ENCODE measurements at regions not wholly inside any gene's neighbourhood (a gene's known extent, or its start where the extent isn't known, plus 50 kb on each side); places are given as distances from the start of the nearest gene placed in this dataset.
"Not testable (repeated sequence)": the region's sequence is repeated elsewhere in the genome, so short reads cannot be mapped to it uniquely, and the experiment has no call there.

DNA sequence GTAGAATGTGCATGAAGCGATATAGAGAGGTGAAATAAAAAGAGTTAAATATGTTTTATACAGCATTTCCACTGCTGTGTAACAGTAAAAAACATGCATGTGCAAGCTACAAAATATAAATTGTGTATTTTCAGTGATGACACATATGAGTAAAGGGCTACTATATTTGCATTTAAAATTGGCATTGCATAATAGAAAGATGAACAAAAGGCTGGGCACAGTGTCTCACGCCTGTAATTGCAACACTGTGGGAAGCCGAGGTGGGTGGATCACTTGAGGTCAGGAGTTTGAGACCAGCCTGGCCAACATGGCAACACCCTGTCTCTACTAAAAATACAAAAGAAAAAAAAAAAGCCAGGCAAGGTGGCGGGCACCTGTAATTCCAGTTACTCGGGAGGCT is 79.8 kb upstream of the CCDC71L start:
- CTCF ChIA-PET = interaction anchor here (0.9 kb wide), 1 partner anchor 80 kb away, joined by 3 read pairs; the partner anchor contains the start of gene CCDC71L
- POLR2A ChIA-PET = no interaction called here

GRCh38 chr7:106744563-106745091 is 83.7 kb upstream of the CCDC71L start:
- ChIA-PET CTCF (interaction anchor here (1.2 kb wide), 1 partner anchor 26 kb away, joined by 3 read pairs; no protein-coding TSS in a partner anchor), POLR2A (interaction anchor here (1.2 kb wide), 1 partner anchor 84 kb away, joined by 3 read pairs; the partner anchor contains the start of gene CCDC71L)

DNA sequence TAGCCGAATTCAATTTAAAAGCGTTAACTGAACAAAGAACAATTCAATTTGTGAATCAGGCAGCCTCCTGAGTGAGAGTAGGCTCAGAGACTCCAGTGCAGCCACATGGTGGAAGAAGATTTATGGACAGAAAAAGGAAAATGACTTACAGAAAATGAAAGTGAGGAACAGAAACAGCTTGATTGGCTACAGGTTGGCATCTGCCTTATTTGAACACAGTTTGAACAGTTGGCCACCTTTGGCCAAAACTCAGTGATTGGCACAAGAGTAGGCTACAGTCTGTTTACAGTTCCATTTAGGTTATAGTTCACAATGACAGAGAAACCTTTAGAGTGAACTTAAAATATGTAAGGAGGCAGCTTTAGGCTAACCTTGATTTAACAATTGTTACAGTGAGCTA is 86.3 kb upstream of the CCDC71L start:
- POLR2A ChIA-PET = not testable (repeated sequence)
- CTCF ChIA-PET = interaction anchor here (1.5 kb wide), 1 partner anchor 10 kb away, joined by 3 read pairs; no protein-coding TSS in a partner anchor

- POLR2A ChIA-PET = no interaction called here
- CTCF ChIA-PET = interaction anchor here (1.5 kb wide), 1 partner anchor 11 kb away, joined by 3 read pairs; no protein-coding TSS in a partner anchor
Measured at GRCh38 chr7:106747804-106748203, 86.8 kb upstream of the CCDC71L start.

DNA sequence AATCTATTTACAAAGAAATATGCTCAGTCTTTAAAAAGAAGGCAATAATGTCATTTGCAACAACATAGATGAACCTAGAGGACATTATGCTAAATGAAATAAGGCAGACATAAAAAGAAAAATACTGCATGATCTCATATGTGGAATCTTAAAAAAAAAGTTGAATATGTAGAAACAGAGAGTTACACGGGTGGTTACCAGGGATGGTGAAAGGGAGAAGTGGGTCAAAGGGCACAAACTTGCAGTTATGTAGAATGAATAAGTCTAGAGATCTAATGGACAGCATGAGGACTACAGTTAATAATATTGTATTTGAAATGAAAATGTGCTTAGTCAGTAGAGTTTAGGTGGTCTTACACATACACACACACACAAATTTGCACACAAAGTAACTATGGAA is 88.2 kb upstream of the CCDC71L start:
- CTCF ChIA-PET = no interaction called here
- POLR2A ChIA-PET = no interaction called here

DNA sequence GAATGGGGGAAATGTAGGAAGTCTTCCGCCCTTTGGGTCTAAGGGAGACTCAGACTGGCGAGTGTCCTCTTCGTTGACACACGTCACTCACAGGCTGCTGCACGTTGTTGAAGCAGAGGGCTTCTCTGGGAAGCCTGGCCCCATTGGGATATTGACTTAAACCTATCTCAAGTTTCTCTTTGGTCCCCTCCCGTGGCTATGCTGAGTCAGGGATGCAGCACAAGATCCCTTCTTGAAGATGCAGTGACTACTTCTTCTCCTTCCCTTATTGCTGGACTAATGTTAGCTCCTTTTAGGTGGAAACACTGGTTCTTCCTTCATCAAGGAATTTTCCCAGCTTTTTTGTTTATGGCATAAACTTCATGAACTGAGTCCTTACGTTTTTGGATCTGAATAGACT is 89.8 kb upstream of the CCDC71L start:
- ChIA-PET CTCF (interaction anchor here (1.3 kb wide), 1 partner anchor 90 kb away, joined by 3 read pairs; no protein-coding TSS in a partner anchor), POLR2A (no interaction called here)

- POLR2A ChIA-PET = no interaction called here
- CTCF ChIA-PET = interaction anchor here (0.7 kb wide), 1 partner anchor 93 kb away, joined by 5 read pairs; the partner anchor contains the start of gene CCDC71L
Measured at GRCh38 chr7:106752367-106752766, 91.4 kb upstream of the CCDC71L start.

GRCh38 chr7:106755024-106755423 is 94.1 kb upstream of the CCDC71L start:
- CTCF ChIA-PET, POLR2A ChIA-PET: not testable (repeated sequence)

GRCh38 chr7:106755641-106756040 is 94.7 kb upstream of the CCDC71L start:
- ChIA-PET POLR2A (no interaction called here), CTCF (no interaction called here)

DNA sequence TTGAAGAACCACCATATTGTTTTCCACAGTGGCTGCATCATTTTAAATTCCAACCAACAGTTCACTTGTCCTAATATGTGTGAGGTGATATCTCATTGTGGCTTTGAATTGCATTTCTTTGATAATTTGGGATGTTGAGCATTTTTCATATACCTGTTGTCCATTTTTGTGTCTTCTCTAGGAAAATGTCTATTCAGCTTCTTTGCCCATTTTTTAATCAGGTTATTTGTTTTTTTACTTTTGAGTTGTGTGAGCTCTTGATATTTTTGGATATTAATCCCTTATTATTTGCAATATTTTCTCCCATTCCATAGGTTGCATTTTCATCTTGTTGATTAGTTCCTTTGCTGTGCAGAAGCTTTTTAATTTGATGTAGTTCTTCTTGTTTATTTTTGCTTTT is 95.1 kb upstream of the CCDC71L start:
- CTCF ChIA-PET = no interaction called here

GRCh38 chr7:106756884-106757283 is 95.9 kb upstream of the CCDC71L start:
- POLR2A ChIA-PET = no interaction called here

More for the DNA sequence above, 95.1 kb upstream of the CCDC71L start:
- POLR2A ChIA-PET = no interaction called here

GRCh38 chr7:106757846-106758245 is 96.9 kb upstream of the CCDC71L start:
- POLR2A ChIA-PET = no interaction called here
- CTCF ChIA-PET = no interaction called here

More at GRCh38 chr7:106756884-106757283, 95.9 kb upstream of the CCDC71L start:
- CTCF ChIA-PET = no interaction called here

DNA sequence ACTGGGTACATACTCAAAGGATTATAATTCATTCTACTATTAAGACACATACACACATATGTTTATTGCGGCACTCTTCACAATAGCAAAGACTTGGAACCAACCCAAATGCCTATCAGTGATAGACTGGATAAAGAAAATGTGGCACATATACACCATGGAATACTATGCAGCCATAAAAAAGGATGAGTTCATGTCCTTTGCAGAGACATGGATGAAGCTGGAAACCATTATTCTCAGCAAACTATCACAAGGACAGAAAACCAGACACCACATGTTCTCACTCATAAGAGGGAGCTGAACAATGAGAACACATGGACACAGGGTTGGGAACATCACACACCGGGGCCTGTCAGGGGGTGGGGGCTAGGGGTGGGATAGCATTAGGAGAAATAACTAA is 101.9 kb upstream of the CCDC71L start:
- CTCF ChIA-PET, POLR2A ChIA-PET: not testable (repeated sequence)

DNA sequence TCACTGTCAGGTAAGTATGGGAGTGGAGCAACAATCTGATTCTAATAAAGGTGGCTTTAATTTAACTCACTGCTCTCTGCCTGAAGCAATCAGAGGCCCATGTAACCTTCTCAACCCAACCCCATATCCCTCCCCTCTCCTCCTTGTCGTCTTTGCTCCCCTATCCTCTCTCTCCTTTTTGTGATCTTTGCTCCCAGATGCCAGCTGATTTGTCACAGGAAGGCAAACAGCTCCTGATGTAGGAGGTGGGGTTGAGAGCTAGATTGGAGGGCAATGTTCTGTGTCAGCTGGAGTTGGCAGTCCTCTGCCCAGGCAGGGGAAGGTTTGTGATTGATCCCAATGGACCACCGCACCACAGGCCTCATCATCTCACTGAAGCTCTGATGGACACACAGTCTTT is 101.4 kb upstream of the PIK3CG start:
- CTCF ChIA-PET = no interaction called here

DNA sequence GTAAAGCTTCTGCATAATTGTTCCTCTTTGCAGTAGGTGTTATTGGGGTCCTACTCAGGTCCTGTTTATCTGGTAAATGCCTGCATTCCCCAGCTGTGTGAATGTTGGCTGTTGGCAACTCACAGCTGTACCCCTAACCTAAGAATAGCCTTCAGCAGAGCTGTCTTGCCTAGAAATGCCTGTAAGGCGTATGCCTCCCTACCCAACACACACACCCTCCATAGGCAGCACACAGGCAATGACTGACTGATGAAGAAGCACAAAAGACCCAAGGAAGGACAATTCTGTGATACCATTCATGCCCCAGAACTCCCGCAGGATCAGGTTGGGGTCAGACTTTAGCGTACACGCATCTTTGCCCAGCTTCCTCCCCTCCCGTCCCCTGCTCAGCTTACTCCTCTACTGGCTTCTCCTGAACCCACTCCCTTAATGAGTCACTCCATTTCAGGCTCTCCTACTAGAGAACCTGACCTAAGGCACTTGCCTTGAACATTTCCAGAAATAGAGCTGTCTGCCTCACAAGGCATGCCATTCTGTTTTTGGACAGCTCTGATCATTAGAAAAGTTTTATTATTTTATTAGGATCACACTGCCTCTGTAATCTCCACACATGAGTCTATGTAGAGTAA is 99.2 kb upstream of the PIK3CG start:
- CTCF ChIA-PET = no interaction called here

More for the DNA sequence above, 101.4 kb upstream of the PIK3CG start:
- POLR2A ChIA-PET = no interaction called here

DNA sequence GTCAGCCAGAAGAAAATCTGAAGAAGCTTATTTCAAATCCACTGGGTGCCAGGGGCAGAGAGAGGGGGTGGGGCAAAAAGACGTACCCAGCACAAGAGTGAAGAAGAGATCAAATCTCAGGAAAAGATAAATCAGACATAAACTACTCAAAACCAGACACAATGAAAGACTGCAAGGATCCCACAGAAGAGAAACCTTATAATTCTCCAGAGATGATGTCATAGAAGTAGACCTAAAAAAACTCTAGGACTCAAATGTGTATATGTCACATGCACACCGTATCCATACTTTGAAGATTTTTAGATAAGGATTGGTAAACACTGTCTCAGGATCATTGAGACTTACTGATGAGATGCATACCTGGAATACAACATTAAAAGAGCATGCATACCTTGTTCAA is 98.5 kb upstream of the PIK3CG start:
- POLR2A ChIA-PET = no interaction called here
- CTCF ChIA-PET = no interaction called here

More for the DNA sequence above, 99.2 kb upstream of the PIK3CG start:
- POLR2A ChIA-PET = no interaction called here

GRCh38 chr7:106767078-106767477 is 98.0 kb upstream of the PIK3CG start:
- POLR2A ChIA-PET = no interaction called here
- CTCF ChIA-PET = no interaction called here

DNA sequence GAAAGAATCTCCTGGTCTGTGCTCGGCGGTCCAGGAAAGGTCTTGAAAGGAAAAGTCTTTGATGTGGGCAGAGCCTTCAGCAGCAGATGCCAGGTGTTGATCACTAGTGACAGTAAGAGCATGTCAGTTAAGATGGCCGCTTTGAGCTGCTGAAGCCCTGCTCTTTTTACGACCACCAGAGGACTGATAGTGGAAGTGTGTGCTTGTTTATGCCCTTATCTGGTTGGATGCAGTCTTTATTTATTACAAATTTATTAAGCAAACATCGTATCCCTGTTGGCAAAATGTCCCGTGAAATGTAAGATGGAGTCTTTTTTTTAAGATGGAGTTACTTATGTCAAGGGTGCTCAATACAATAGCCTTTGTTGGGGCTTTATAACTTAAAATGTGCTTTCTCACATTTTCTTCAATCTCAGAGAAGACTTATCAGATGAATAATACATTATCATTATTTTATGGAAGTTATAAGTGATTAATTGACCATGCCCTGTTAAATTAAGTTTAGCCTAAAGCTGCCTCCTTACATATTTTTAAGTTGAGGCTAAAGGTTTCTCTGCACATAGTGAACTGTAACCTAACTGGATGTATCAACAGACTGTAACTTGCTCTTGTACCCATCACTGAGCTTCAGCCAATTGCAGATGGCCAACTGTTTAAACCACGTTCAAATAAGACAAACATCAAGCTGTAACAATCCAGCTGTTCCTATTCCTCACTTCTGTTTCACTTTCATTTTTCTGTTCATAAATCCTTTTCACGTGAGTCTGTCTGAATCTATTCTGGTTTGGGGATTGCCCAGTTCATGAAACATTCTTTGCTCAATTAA is 97.4 kb upstream of the PIK3CG start:
- ChIA-PET CTCF (no interaction called here), POLR2A (no interaction called here)

DNA sequence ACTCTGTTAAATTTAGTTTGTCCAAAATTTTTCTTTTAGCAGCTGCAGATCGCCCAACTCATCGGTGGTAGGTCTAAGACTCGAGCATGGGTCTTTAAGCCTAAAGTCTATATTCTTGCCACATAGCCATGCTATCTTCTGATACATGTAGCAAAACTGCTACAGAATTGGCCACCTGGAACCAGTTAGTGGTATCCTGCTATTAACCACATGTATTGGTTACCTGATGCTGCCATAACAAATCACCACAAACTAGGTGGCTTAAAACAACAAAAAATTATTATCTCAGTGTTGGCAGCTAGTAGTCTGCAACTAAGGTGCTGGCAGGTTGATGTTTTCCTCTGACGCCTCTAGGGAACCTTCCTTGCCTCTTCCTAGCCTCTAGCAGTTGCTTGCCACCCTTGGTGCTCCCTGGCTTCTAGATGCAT is 96.7 kb upstream of the PIK3CG start:
- POLR2A ChIA-PET = no interaction called here
- CTCF ChIA-PET = no interaction called here

DNA sequence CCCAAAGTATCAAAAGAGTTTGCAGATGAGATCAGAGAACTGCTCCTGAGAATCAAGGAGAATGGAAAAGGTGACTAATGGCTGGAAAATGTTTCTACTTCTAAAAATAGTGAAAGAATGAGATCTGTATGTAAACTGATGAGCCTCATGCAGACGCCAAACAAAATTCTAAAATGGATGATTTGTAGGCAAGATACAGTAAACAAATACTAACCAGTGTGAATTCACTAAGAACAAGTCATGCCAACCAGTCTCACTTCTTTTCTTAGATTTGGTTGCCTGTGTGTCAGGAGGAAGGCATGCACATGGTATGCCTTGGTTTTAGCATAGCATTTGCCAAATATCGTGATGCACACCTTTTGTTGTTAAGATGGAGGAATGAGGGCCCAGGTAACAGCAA is 94.9 kb upstream of the PIK3CG start:
- POLR2A ChIA-PET = no interaction called here
- CTCF ChIA-PET = interaction anchor here (1.3 kb wide), 1 partner anchor 26 kb away, joined by 3 read pairs; no protein-coding TSS in a partner anchor

GRCh38 chr7:106772655-106773108 is 92.4 kb upstream of the PIK3CG start:
- CTCF ChIA-PET = no interaction called here
- POLR2A ChIA-PET = no interaction called here
